ENCODE measurements at regions not wholly inside any gene's neighbourhood (a gene's known extent, or its start where the extent isn't known, plus 50 kb on each side); places are given as distances from the start of the nearest gene placed in this dataset.
"Not testable (repeated sequence)": the region's sequence is repeated elsewhere in the genome, so short reads cannot be mapped to it uniquely, and the experiment has no call there.

DNA sequence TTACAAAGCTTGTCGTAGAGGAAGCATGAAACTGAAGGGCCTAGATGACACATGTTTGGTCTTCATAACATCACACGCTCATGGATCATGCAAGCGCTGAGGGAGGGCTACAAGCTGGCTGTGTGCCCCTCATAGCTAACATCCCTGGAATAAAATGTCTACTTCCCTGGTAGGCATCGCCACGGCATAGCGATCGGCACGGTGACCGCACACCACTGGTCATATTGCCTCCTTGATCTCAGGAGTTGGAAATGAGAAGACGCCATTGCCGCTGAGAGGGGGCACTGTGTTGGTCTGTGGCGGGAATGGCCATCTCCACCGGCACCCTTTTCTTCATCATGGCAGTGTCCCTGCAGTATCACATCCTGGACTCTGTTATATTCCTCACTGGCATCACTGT, 50.1 kb upstream of the TUBA3E start:
- H3K27me3 ChIP-seq (ENCODE audit: control insufficient read depth, insufficient read depth, low read length) = peaks cover 12% of the 10 kb centered on the region
- H4K8ac ChIP-seq (ENCODE audit: low read depth in 2 of 2, low read length in 2 of 2); H4K91ac ChIP-seq (ENCODE audit: insufficient read depth, low read depth, low read length); BruUV-seq (replicated peaks); dilution Hi-C loops (cut with HindIII; ENCODE audit: low sequenced_read_pairs, unreplicated experiment); H2BK5ac ChIP-seq (ENCODE audit: low read depth, low read length, poor library complexity, severe bottlenecking); H3K23ac ChIP-seq (ENCODE audit: low read depth, low read length); H2AFZ ChIP-seq (replicated peaks; ENCODE audit: low read length, poor library complexity); H3K56ac ChIP-seq (ENCODE audit: extremely low read depth, insufficient read depth, low read length); H3K36me3 ChIP-seq (ENCODE audit: control insufficient read depth, insufficient read depth, low read length); H4K20me1 ChIP-seq (ENCODE audit: insufficient read depth, low read length); DNase-seq; H3K18ac ChIP-seq (ENCODE audit: low read depth, low read length); H2BK15ac ChIP-seq (ENCODE audit: low read depth, low read length); intact Hi-C loops (cut with micrococcal nuclease); H4K5ac ChIP-seq (ENCODE audit: low read depth, low read length); in situ Hi-C loops (cut with MboI; ENCODE audit: low sequenced_read_pairs); H3K27ac ChIP-seq (ENCODE audit: insufficient read depth, low read length); ATAC-seq (ENCODE audit: low read depth); H3K4ac ChIP-seq (ENCODE audit: low read depth, low read length); CTCF ChIA-PET; H3K79me1 ChIP-seq (ENCODE audit: low read depth in 1 of 2, low read length in 2 of 2); H3K9ac ChIP-seq (ENCODE audit: low read depth, low read length); H3K14ac ChIP-seq (replicated peaks; ENCODE audit: low read depth, low read length); H3K4me2 ChIP-seq (ENCODE audit: low read depth, low read length); POLR2A ChIA-PET (ENCODE audit: unreplicated experiment); H3K9me3 ChIP-seq (ENCODE audit: control insufficient read depth, insufficient read depth, low read length); H3K9me1 ChIP-seq (ENCODE audit: insufficient read depth, low read length); H2BK120ac ChIP-seq (ENCODE audit: low read depth, low read length); H2AK5ac ChIP-seq (ENCODE audit: low read depth, low read length); H3K4me3 ChIP-seq (ENCODE audit: insufficient read depth, low read depth, low read length); H2AK9ac ChIP-seq (replicated peaks; ENCODE audit: low read depth, low read length, poor library complexity); H3K4me1 ChIP-seq (ENCODE audit: control insufficient read depth, insufficient read depth, low read length); H2BK20ac ChIP-seq (ENCODE audit: low read depth, low read length): not testable (repeated sequence)
- 60% methylated on average over 2 of the region's 13 CpGs; no CpG with 5 or more reads in 1 of the 2 experiments for WGBS, 2 experiments (ENCODE audit: extremely low coverage in 2 of 2, insufficient read length in 1 of 2)

Data from IMR-90 (cell line).